ENCODE measurements at regions not wholly inside any gene's neighbourhood (a gene's known extent, or its start where the extent isn't known, plus 50 kb on each side); places are given as distances from the start of the nearest gene placed in this dataset.

- Histone ChIP-seq H3K27me3 (no peaks in the 10 kb centered on the region), H3K4me1 (no peaks in the 10 kb centered on the region), H3K27ac (replicated peaks in 1 of 4) (no peak overlapping the region), H3K36me3 (no peaks in the 10 kb centered on the region), H3K4me3 (no peak overlapping the region), H3K9me3 (peaks cover 0 to 8% (median under 1%) of the 10 kb centered on the region in 4 donors)
- 83% methylated on average over 4 of the region's 4 CpGs for WGBS
- DNase-seq (ENCODE audit: extremely low spot score): no peak
- intact Hi-C loops (cut with DNase I): no loop called here
- no peak for TF ChIP-seq CTCF (IDR thresholded peaks at IDR 0.05)
- no peak for TF ChIP-seq POLR2A (IDR thresholded peaks at IDR 0.05; ENCODE audit: low read depth)
- TF ChIP-seq POLR2AphosphoS5 (IDR thresholded peaks at IDR 0.05): no peak
- no peak for TF ChIP-seq EP300 (IDR thresholded peaks at IDR 0.05)
Measured at GRCh38 chr12:70151993-70152392, 91.2 kb upstream of the CNOT2 start.

GRCh38 chr12:70154087-70154638 lies 89.1 kb upstream of the CNOT2 start:
- Histone ChIP-seq H3K4me3 (no peak overlapping the region), H3K27ac (replicated peaks in 1 of 4) (no peak overlapping the region), H3K36me3 (no peaks in the 10 kb centered on the region), H3K4me1 (no peaks in the 10 kb centered on the region), H3K27me3 (no peaks in the 10 kb centered on the region), H3K9me3 (peaks cover 0 to 13% (median 4%) of the 10 kb centered on the region in 4 donors)
- no peak for TF ChIP-seq POLR2A (IDR thresholded peaks at IDR 0.05; ENCODE audit: low read depth)
- TF ChIP-seq EP300 (IDR thresholded peaks at IDR 0.05): no peak
- TF ChIP-seq POLR2AphosphoS5 (IDR thresholded peaks at IDR 0.05): no peak
- TF ChIP-seq CTCF (IDR thresholded peaks at IDR 0.05): no peak
- DNase-seq (ENCODE audit: extremely low spot score): no peak
- intact Hi-C loops (cut with DNase I): no loop called here
- WGBS: 84% methylated on average over 2 of the region's 2 CpGs

GRCh38 chr12:70154960-70155589 lies 88.2 kb upstream of the CNOT2 start:
- Histone ChIP-seq H3K27ac (replicated peaks in 1 of 4) (no peak overlapping the region), H3K36me3 (no peaks in the 10 kb centered on the region), H3K27me3 (no peaks in the 10 kb centered on the region), H3K4me1 (no peaks in the 10 kb centered on the region), H3K4me3 (no peak overlapping the region), H3K9me3 (peaks cover 0 to 17% (median 4%) of the 10 kb centered on the region in 4 donors)
- no peak for TF ChIP-seq EP300 (IDR thresholded peaks at IDR 0.05)
- TF ChIP-seq CTCF (IDR thresholded peaks at IDR 0.05): no peak
- no peak for TF ChIP-seq POLR2A (IDR thresholded peaks at IDR 0.05; ENCODE audit: low read depth)
- TF ChIP-seq POLR2AphosphoS5 (IDR thresholded peaks at IDR 0.05): no peak
- intact Hi-C loops (cut with DNase I): no loop called here
- DNase-seq (ENCODE audit: extremely low spot score): no peak

- 88% methylated on average over 1 of the region's 1 CpG for WGBS
- no peaks in the 10 kb centered on the region for H3K27me3 ChIP-seq
- TF ChIP-seq POLR2AphosphoS5 (IDR thresholded peaks at IDR 0.05) (no peak), POLR2A (IDR thresholded peaks at IDR 0.05; ENCODE audit: low read depth) (no peak), CTCF (IDR thresholded peaks at IDR 0.05) (no peak), EP300 (IDR thresholded peaks at IDR 0.05) (no peak)
- no peak overlapping the region for H3K27ac ChIP-seq (replicated peaks in 1 of 4)
- H3K4me3 ChIP-seq: no peak overlapping the region
- no peak for DNase-seq (ENCODE audit: extremely low spot score)
- intact Hi-C loops (cut with DNase I): no loop called here
- H3K4me1 ChIP-seq: no peaks in the 10 kb centered on the region
- no peaks in the 10 kb centered on the region for H3K36me3 ChIP-seq
- peaks cover 0 to 17% (median 4%) of the 10 kb centered on the region in 4 donors for H3K9me3 ChIP-seq
Measured at GRCh38 chr12:70157099-70157498, 86.1 kb upstream of the CNOT2 start.

- no peaks in the 10 kb centered on the region for H3K36me3 ChIP-seq
- 83% methylated on average over 4 of the region's 4 CpGs for WGBS
- no peaks in the 10 kb centered on the region for H3K27me3 ChIP-seq
- H3K4me1 ChIP-seq: no peaks in the 10 kb centered on the region
- intact Hi-C loops (cut with DNase I): no loop called here
- no peaks in the 10 kb centered on the region for H3K9me3 ChIP-seq
- TF ChIP-seq POLR2A (IDR thresholded peaks at IDR 0.05; ENCODE audit: low read depth) (no peak), POLR2AphosphoS5 (IDR thresholded peaks at IDR 0.05) (no peak), EP300 (IDR thresholded peaks at IDR 0.05) (no peak), CTCF (IDR thresholded peaks at IDR 0.05) (no peak)
- DNase-seq (ENCODE audit: extremely low spot score): no peak
- no peak overlapping the region for H3K27ac ChIP-seq (replicated peaks in 1 of 4)
- H3K4me3 ChIP-seq: no peak overlapping the region
Measured at GRCh38 chr12:70165450-70165849, 77.8 kb upstream of the CNOT2 start.
